SK-N-SH (cell line): ENCODE measurements at regions not wholly inside any gene's neighbourhood (a gene's known extent, or its start where the extent isn't known, plus 50 kb on each side); places are given as distances from the start of the nearest gene placed in this dataset.

Experiments
- CTCF ChIA-PET: fragments of 300-600, 350-600 bp; formaldehyde crosslinking; extraction: SDS; loops from one replicate; lab custom pipeline; 2021; lab: Yijun Ruan, JAX
- POLR2A ChIA-PET: fragments of 350-600 bp; sonication (Branson Sonifier 250); formaldehyde crosslinking; extraction: SDS; loops from one replicate; lab custom pipeline; 2020; ENCODE audit warnings: antibody characterized with exemption, inconsistent platforms; lab: Yijun Ruan, JAX
- DNase-seq: peaks from one replicate; pipeline ENCODE4 v3.0.0; 2012
- H2AFZ ChIP-seq: fragments of 200-600 bp; sonication (generic); 2 replicates; pipeline ENCODE4 v1.8.1; 2016; ENCODE audit warnings: antibody characterized with exemption, mild to moderate bottlenecking, low read depth
- H3F3A ChIP-seq: fragments of 200-600 bp; sonication (generic); replicated peaks from 2 replicates; pipeline ENCODE3; 2016; ENCODE audit warnings: antibody characterized with exemption, mild to moderate bottlenecking; ENCODE audit not compliant: insufficient read depth
- H3K27ac ChIP-seq, 2 experiments: fragments of 200-500 bp in 1 of 2; fragments of 200-600 bp in 1 of 2; sonication (Bioruptor generic) in 1 of 2; sonication (generic), shearing (Covaris generic) in 1 of 2; 2 replicates each; pipeline versions ENCODE4 v1.5.1 to v1.6.1; 2014 to 2016; ENCODE audit warnings: low read depth in 2 of 2, inconsistent platforms in 1 of 2, low read length in 1 of 2, mild to moderate bottlenecking in 1 of 2, mixed read lengths in 1 of 2
- H3K27me3 ChIP-seq: fragments of 200-600 bp; sonication (generic), shearing (Covaris generic); 2 replicates; pipeline ENCODE4 v1.6.1; 2016; ENCODE audit warnings: mixed run types; ENCODE audit not compliant: insufficient read depth
- H3K36me3 ChIP-seq, 2 experiments: fragments of 200-500 bp in 1 of 2; fragments of 200-600 bp in 1 of 2; sonication (Bioruptor generic) in 1 of 2; sonication (generic) in 1 of 2; replicated peaks in 1 of 2; 2 replicates each; pipeline versions ENCODE3 to v1.5.1; 2014 to 2016; ENCODE audit warnings: low read length in 1 of 2, mild to moderate bottlenecking in 1 of 2; ENCODE audit not compliant: insufficient read depth in 2 of 2, control insufficient read depth in 1 of 2
- H3K4me1 ChIP-seq, 2 experiments: fragments of 200-500 bp in 1 of 2; fragments of 200-600 bp in 1 of 2; sonication (Bioruptor generic) in 1 of 2; sonication (generic), shearing (Covaris generic) in 1 of 2; 2 replicates each; pipeline versions ENCODE4 v1.5.1 to v1.6.1; 2014 to 2016; ENCODE audit warnings: low read depth in 1 of 2, low read length in 1 of 2, mixed run types in 1 of 2; ENCODE audit not compliant: insufficient read depth in 2 of 2, control insufficient read depth in 1 of 2
- H3K4me2 ChIP-seq: fragments of 200-600 bp; sonication (generic), shearing (Covaris generic); 2 replicates; pipeline ENCODE4 v1.6.1; 2017; ENCODE audit warnings: mixed run types
- H3K4me3 ChIP-seq, 2 experiments: fragments of 200-500 bp in 1 of 2; fragments of 200-600 bp in 1 of 2; sonication (Bioruptor generic) in 1 of 2; sonication (generic), shearing (Covaris generic) in 1 of 2; 2 replicates each; pipeline versions ENCODE4 v1.5.1 to v1.8.1; 2014 to 2016; ENCODE audit warnings: low read depth in 2 of 2, inconsistent platforms in 1 of 2, low read length in 1 of 2, mild to moderate bottlenecking in 1 of 2, mixed read lengths in 1 of 2, moderate library complexity in 1 of 2
- H3K79me2 ChIP-seq: fragments of 200-600 bp; sonication (generic); 2 replicates; pipeline ENCODE4 v1.8.1; 2017; ENCODE audit warnings: mild to moderate bottlenecking; ENCODE audit not compliant: insufficient read depth
- H3K9ac ChIP-seq: fragments of 200-600 bp; sonication (generic); 2 replicates; pipeline ENCODE4 v1.6.1; 2017; ENCODE audit warnings: mixed run types
- H3K9me2 ChIP-seq: fragments of 200-600 bp; sonication (generic); 2 replicates; pipeline ENCODE4 v1.6.1; 2017; ENCODE audit warnings: mixed run types
- H3K9me3 ChIP-seq: fragments of 200-600 bp; sonication (generic); 2 replicates; pipeline ENCODE4 v1.6.1; 2017; ENCODE audit warnings: mixed run types, mild to moderate bottlenecking, moderate library complexity
- H4K20me1 ChIP-seq: fragments of 200-600 bp; sonication (generic); 2 replicates; pipeline ENCODE4 v1.6.1; 2017; ENCODE audit warnings: mild to moderate bottlenecking, mixed run types; ENCODE audit not compliant: insufficient read depth
- CHD2 ChIP-seq: fragments of 150-350 bp; IDR thresholded peaks from 2 replicates; pipeline ENCODE4 v1.6.1; 2018; ENCODE audit warnings: low read length; ENCODE audit not compliant: partially characterized antibody
- CTCF ChIP-seq: fragments of 200-600 bp; sonication (generic); IDR thresholded peaks from 2 replicates; pipeline ENCODE4 v1.6.1; 2017; ENCODE audit warnings: antibody characterized with exemption, mild to moderate bottlenecking, moderate library complexity
- ELF1 ChIP-seq: IDR thresholded peaks from 2 replicates; pipeline ENCODE4 v1.4.0; 2012
- EP300 ChIP-seq, 2 experiments: IDR thresholded peaks; 2 replicates each; pipeline versions ENCODE4 v1.4.0 to v1.6.1; 2012; ENCODE audit warnings: borderline replicate concordance in 1 of 2, low read depth in 1 of 2, low read length in 1 of 2
- EZH2phosphoT487 ChIP-seq: fragments of 200-600 bp; sonication (generic); IDR thresholded peaks from 2 replicates; pipeline ENCODE4 v1.6.1; 2017; ENCODE audit warnings: low read depth, mixed run types, mild to moderate bottlenecking, antibody characterized with exemption, moderate library complexity, borderline replicate concordance
- FOSL2 ChIP-seq: IDR thresholded peaks from 2 replicates; pipeline ENCODE4 v1.4.0; 2012; ENCODE audit warnings: low read depth, mild to moderate bottlenecking, moderate library complexity, borderline replicate concordance
- FOXJ3 ChIP-seq: sonication (generic); formaldehyde crosslinking; IDR thresholded peaks from 2 replicates; pipeline ENCODE4 v1.5.1; 2020; ENCODE audit warnings: mild to moderate bottlenecking, missing genetic modification reagents
- GATA2 ChIP-seq: sonication (generic); formaldehyde crosslinking; IDR thresholded peaks from 2 replicates; pipeline ENCODE4 v1.5.0; 2020; ENCODE audit warnings: mild to moderate bottlenecking, missing genetic modification reagents
- JUND ChIP-seq: IDR thresholded peaks from 2 replicates; pipeline ENCODE4 v1.4.0; 2012
- MAX ChIP-seq: IDR thresholded peaks from 2 replicates; pipeline ENCODE4 v1.4.0; 2012; ENCODE audit warnings: low read depth
- MEF2A ChIP-seq: IDR thresholded peaks from 2 replicates; pipeline ENCODE4 v1.4.0; 2012; ENCODE audit warnings: low read depth, borderline replicate concordance
- MXI1 ChIP-seq: IDR thresholded peaks from 2 replicates; pipeline ENCODE4 v1.6.1; 2012; ENCODE audit warnings: mild to moderate bottlenecking, low read depth, low read length, improper control_type of control experiment
- RAD21 ChIP-seq: IDR thresholded peaks from 2 replicates; pipeline ENCODE4 v1.6.1; 2012; ENCODE audit warnings: mild to moderate bottlenecking, low read length
- RCOR1 ChIP-seq: fragments of 150-350 bp; IDR thresholded peaks from 2 replicates; pipeline ENCODE4 v1.6.1; 2017; ENCODE audit warnings: antibody characterized with exemption, low read length
- REST ChIP-seq: IDR thresholded peaks from 2 replicates; pipeline ENCODE4 v1.6.1; 2012; ENCODE audit warnings: mild to moderate bottlenecking, low read depth, low read length, moderate library complexity
- RFX5 ChIP-seq: IDR thresholded peaks from 2 replicates; pipeline ENCODE4 v1.6.1; 2012; ENCODE audit warnings: mild to moderate bottlenecking, improper control_type of control experiment, low read length
- SIN3A ChIP-seq: IDR thresholded peaks from 2 replicates; pipeline ENCODE4 v1.6.1; 2012; ENCODE audit warnings: low read depth, mild to moderate bottlenecking, low read length, moderate library complexity, borderline replicate concordance
- SMC3 ChIP-seq: IDR thresholded peaks from 2 replicates; pipeline ENCODE4 v1.6.1; 2012; ENCODE audit warnings: low read depth, low read length, improper control_type of control experiment
- TAF1 ChIP-seq: IDR thresholded peaks from 2 replicates; pipeline ENCODE4 v1.6.1; 2012; ENCODE audit warnings: low read depth, mild to moderate bottlenecking, low read length, moderate library complexity, borderline replicate concordance
- TCF12 ChIP-seq: IDR thresholded peaks from 2 replicates; pipeline ENCODE4 v1.4.0; 2012
- TEAD4 ChIP-seq: IDR thresholded peaks from 2 replicates; pipeline ENCODE4 v1.4.0; 2012; ENCODE audit warnings: mild to moderate bottlenecking, borderline replicate concordance; ENCODE audit not compliant: insufficient read depth
- USF1 ChIP-seq: IDR thresholded peaks from 2 replicates; pipeline ENCODE4 v1.4.0; 2012; ENCODE audit warnings: low read depth, borderline replicate concordance
- USF2 ChIP-seq: fragments of 150-350 bp; IDR thresholded peaks from 2 replicates; pipeline ENCODE4 v1.6.1; 2017; ENCODE audit warnings: antibody characterized with exemption, low read length, low read depth, borderline replicate concordance
- WGBS: methylation state at CpG from one replicate; pipeline ENCODE4 v1.1.6; 2017; ENCODE audit warnings: low lambda C conversion rate; 5-methylcytosine and 5-hydroxymethylcytosine counted together

- TF ChIP-seq SMC3 (no peak), FOSL2 (no peak), TCF12 (no peak), CHD2 (no peak), USF2 (no peak), MXI1 (no peak), TAF1 (no peak), CTCF (no peak), TEAD4 (no peak), EP300 (IDR thresholded peaks at IDR 0.05; ENCODE audit: borderline replicate concordance in 1 of 2, low read depth in 1 of 2, low read length in 1 of 2) (no peak)
- TF ChIP-seq, all 33 proteins: peak for 0
Measured at GRCh38 chr1:90507173-90507572, 209.9 kb downstream of the BARHL2 start (continued).

- 25% methylated on average over 2 of the region's 2 CpGs for WGBS
- Histone ChIP-seq H3K4me1 (no peaks in the 10 kb centered on the region), H2AFZ (no peak overlapping the region), H3K36me3 (no peaks in the 10 kb centered on the region), H3K4me3 (no peak overlapping the region), H3K9ac (no peak overlapping the region), H3F3A (no peaks in the 10 kb centered on the region), H3K9me3 (no peaks in the 10 kb centered on the region), H4K20me1 (no peaks in the 10 kb centered on the region), H3K27me3 (peaks cover 8% of the 10 kb centered on the region; the same call in 1 of the 2 replicates), H3K79me2 (no peaks in the 10 kb centered on the region), H3K27ac (no peak overlapping the region), H3K9me2 (no peaks in the 10 kb centered on the region), H3K4me2 (no peak overlapping the region)
- no peak for TF ChIP-seq USF2
- no peak for TF ChIP-seq FOXJ3
- TF ChIP-seq USF1, result no peak
- TF ChIP-seq GATA2 (CRISPR knock-in tag), result no peak
- TF ChIP-seq TAF1, result no peak
- TF ChIP-seq RFX5, result no peak
- TF ChIP-seq TEAD4, result no peak
- no peak for TF ChIP-seq SIN3A
- no peak for TF ChIP-seq ELF1
- no peak for TF ChIP-seq REST
- no peak for TF ChIP-seq MAX
- no peak for TF ChIP-seq EP300 (IDR thresholded peaks at IDR 0.05; ENCODE audit: borderline replicate concordance in 1 of 2, low read depth in 1 of 2, low read length in 1 of 2)
- no peak for TF ChIP-seq CHD2
- no peak for TF ChIP-seq JUND
- no peak for TF ChIP-seq EZH2phosphoT487
- TF ChIP-seq RCOR1, result no peak
- no peak for TF ChIP-seq MEF2A
- no peak for TF ChIP-seq RAD21
- POLR2A ChIA-PET, result no interaction called here
- CTCF ChIA-PET, result no interaction called here
- DNase-seq, result no peak
Measured at GRCh38 chr1:90505806-90506205, 211.3 kb downstream of the BARHL2 start.
